Skeletal muscle satellite cell (primary cell): ENCODE measurements at regions not wholly inside any gene's neighbourhood (a gene's known extent, or its start where the extent isn't known, plus 50 kb on each side); places are given as distances from the start of the nearest gene placed in this dataset.
"Not testable (repeated sequence)": the region's sequence is repeated elsewhere in the genome, so short reads cannot be mapped to it uniquely, and the experiment has no call there.

Source experiments
- H3K27me3 ChIP-seq: 2 replicates; pipeline ENCODE4 v1.7.0; 2013; ENCODE audit warnings: low read length; ENCODE audit not compliant: control insufficient read depth, insufficient read depth
- H3K36me3 ChIP-seq: 2 replicates; pipeline ENCODE4 v1.7.0; 2013; ENCODE audit warnings: mild to moderate bottlenecking, control low read depth, low read length; ENCODE audit not compliant: insufficient read depth
- H3K4me1 ChIP-seq: 2 replicates; pipeline ENCODE4 v1.7.0; 2013; ENCODE audit warnings: low read length; ENCODE audit not compliant: control insufficient read depth, insufficient read depth
- H3K4me2 ChIP-seq: 2 replicates; pipeline ENCODE4 v1.7.0; 2013; ENCODE audit warnings: mild to moderate bottlenecking, low read length
- H3K4me3 ChIP-seq: 2 replicates; pipeline ENCODE4 v1.7.0; 2013; ENCODE audit warnings: low read length
- H3K9ac ChIP-seq: 2 replicates; pipeline ENCODE4 v1.7.0; 2013; ENCODE audit warnings: mild to moderate bottlenecking, low read depth, low read length, moderate library complexity
- H3K9me3 ChIP-seq: replicated peaks from 2 replicates; pipeline ENCODE4 v1.7.0; 2013; ENCODE audit warnings: mild to moderate bottlenecking, control low read depth, low read length

- H3K27me3 ChIP-seq, H3K4me3 ChIP-seq, H3K36me3 ChIP-seq, H3K4me1 ChIP-seq, H3K9ac ChIP-seq, H3K9me3 ChIP-seq, H3K4me2 ChIP-seq: not testable (repeated sequence)
Observed at GRCh38 chr11:87764075-87764474, 411.2 kb downstream of the RAB38 start.

- no peaks in the 10 kb centered on the region for H3K9me3 ChIP-seq
- no peak overlapping the region for H3K4me3 ChIP-seq
- H3K4me1 ChIP-seq, result no peaks in the 10 kb centered on the region
- no peaks in the 10 kb centered on the region for H3K36me3 ChIP-seq
- no peaks in the 10 kb centered on the region for H3K27me3 ChIP-seq
- no peak overlapping the region for H3K4me2 ChIP-seq
- H3K9ac ChIP-seq, result no peak overlapping the region
Observed at GRCh38 chr11:87754685-87755084, 420.6 kb downstream of the RAB38 start.

GRCh38 chr11:87753143-87753542, 422.1 kb downstream of the RAB38 start:
- no peaks in the 10 kb centered on the region for H3K36me3 ChIP-seq
- no peaks in the 10 kb centered on the region for H3K27me3 ChIP-seq
- H3K4me1 ChIP-seq, result no peaks in the 10 kb centered on the region
- no peak overlapping the region for H3K4me2 ChIP-seq
- no peak overlapping the region for H3K4me3 ChIP-seq
- no peak overlapping the region for H3K9ac ChIP-seq
- H3K9me3 ChIP-seq, result no peaks in the 10 kb centered on the region

GRCh38 chr11:87743007-87743406, 432.2 kb downstream of the RAB38 start:
- Histone ChIP-seq H3K9ac (no peak overlapping the region), H3K4me1 (no peaks in the 10 kb centered on the region), H3K27me3 (no peaks in the 10 kb centered on the region), H3K4me3 (no peak overlapping the region), H3K36me3 (no peaks in the 10 kb centered on the region), H3K9me3 (no peaks in the 10 kb centered on the region), H3K4me2 (no peak overlapping the region)

- Histone ChIP-seq H3K27me3 (no peaks in the 10 kb centered on the region), H3K4me2 (no peak overlapping the region), H3K9me3 (no peaks in the 10 kb centered on the region), H3K9ac (no peak overlapping the region), H3K36me3 (no peaks in the 10 kb centered on the region), H3K4me1 (no peaks in the 10 kb centered on the region), H3K4me3 (no peak overlapping the region)
Observed at GRCh38 chr11:87740968-87741367, 434.3 kb downstream of the RAB38 start.

GRCh38 chr11:87740451-87740850, 434.8 kb downstream of the RAB38 start:
- Histone ChIP-seq H3K9ac (no peak overlapping the region), H3K27me3 (no peaks in the 10 kb centered on the region), H3K36me3 (no peaks in the 10 kb centered on the region), H3K4me1 (no peaks in the 10 kb centered on the region), H3K4me2 (no peak overlapping the region), H3K9me3 (no peaks in the 10 kb centered on the region), H3K4me3 (no peak overlapping the region)

GRCh38 chr11:87739766-87740165, 435.5 kb downstream of the RAB38 start:
- Histone ChIP-seq H3K4me1 (no peaks in the 10 kb centered on the region), H3K9ac (no peak overlapping the region), H3K4me3 (no peak overlapping the region)

GRCh38 chr11:87739261-87739660, 436.0 kb downstream of the RAB38 start:
- no peaks in the 10 kb centered on the region for H3K36me3 ChIP-seq
- H3K9ac ChIP-seq, result no peak overlapping the region
- no peak overlapping the region for H3K4me2 ChIP-seq
- no peak overlapping the region for H3K4me3 ChIP-seq
- H3K9me3 ChIP-seq, result no peaks in the 10 kb centered on the region
- no peaks in the 10 kb centered on the region for H3K4me1 ChIP-seq
- no peaks in the 10 kb centered on the region for H3K27me3 ChIP-seq

More at GRCh38 chr11:87739766-87740165, 435.5 kb downstream of the RAB38 start:
- Histone ChIP-seq H3K27me3 (no peaks in the 10 kb centered on the region), H3K9me3 (no peaks in the 10 kb centered on the region), H3K36me3 (no peaks in the 10 kb centered on the region), H3K4me2 (no peak overlapping the region)

GRCh38 chr11:87736928-87737327, 438.3 kb downstream of the RAB38 start:
- Histone ChIP-seq H3K4me3 (no peak overlapping the region), H3K27me3 (no peaks in the 10 kb centered on the region), H3K36me3 (no peaks in the 10 kb centered on the region), H3K9ac (no peak overlapping the region), H3K4me2 (no peak overlapping the region), H3K4me1 (no peaks in the 10 kb centered on the region), H3K9me3 (no peaks in the 10 kb centered on the region)

GRCh38 chr11:87726506-87726905, 448.7 kb downstream of the RAB38 start:
- H3K9ac ChIP-seq, result no peak overlapping the region
- H3K4me1 ChIP-seq, result no peaks in the 10 kb centered on the region
- no peaks in the 10 kb centered on the region for H3K36me3 ChIP-seq
- H3K9me3 ChIP-seq, result no peaks in the 10 kb centered on the region
- no peak overlapping the region for H3K4me2 ChIP-seq
- no peaks in the 10 kb centered on the region for H3K27me3 ChIP-seq
- H3K4me3 ChIP-seq, result no peak overlapping the region

GRCh38 chr11:87724358-87724757, 450.9 kb downstream of the RAB38 start:
- Histone ChIP-seq H3K36me3 (no peaks in the 10 kb centered on the region), H3K4me1 (no peaks in the 10 kb centered on the region), H3K9me3 (no peaks in the 10 kb centered on the region), H3K27me3 (no peaks in the 10 kb centered on the region), H3K4me2 (no peak overlapping the region), H3K9ac (no peak overlapping the region), H3K4me3 (no peak overlapping the region)

GRCh38 chr11:87722756-87723565, 452.3 kb downstream of the RAB38 start:
- no peaks in the 10 kb centered on the region for H3K27me3 ChIP-seq
- no peak overlapping the region for H3K4me3 ChIP-seq
- H3K9ac ChIP-seq, result no peak overlapping the region
- no peak overlapping the region for H3K4me2 ChIP-seq
- H3K36me3 ChIP-seq, result no peaks in the 10 kb centered on the region
- H3K4me1 ChIP-seq, result no peaks in the 10 kb centered on the region
- no peaks in the 10 kb centered on the region for H3K9me3 ChIP-seq
